ENCODE measurements at regions not wholly inside any gene's neighbourhood (a gene's known extent, or its start where the extent isn't known, plus 50 kb on each side); places are given as distances from the start of the nearest gene placed in this dataset.

DNA sequence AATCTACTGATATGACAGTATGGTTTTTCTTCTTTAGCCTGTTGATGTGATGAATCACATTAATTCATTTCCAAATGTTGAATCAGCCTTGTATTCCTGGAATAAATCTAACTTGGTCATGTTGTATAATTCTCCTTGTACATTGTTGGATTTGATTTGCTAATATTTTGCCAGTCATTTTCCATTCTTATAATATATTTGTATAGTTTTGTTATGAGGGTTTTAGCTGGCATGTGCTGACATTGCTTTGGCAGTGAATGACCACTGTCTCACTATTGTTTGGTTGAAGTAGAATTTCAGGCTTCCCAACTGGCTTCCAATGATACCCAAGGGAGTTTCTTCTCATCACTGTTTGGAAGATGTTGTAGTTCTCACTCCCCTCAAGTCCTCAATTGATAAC is 983.0 kb upstream of the PTPRD start:
- TF ChIP-seq, protein P1, sequence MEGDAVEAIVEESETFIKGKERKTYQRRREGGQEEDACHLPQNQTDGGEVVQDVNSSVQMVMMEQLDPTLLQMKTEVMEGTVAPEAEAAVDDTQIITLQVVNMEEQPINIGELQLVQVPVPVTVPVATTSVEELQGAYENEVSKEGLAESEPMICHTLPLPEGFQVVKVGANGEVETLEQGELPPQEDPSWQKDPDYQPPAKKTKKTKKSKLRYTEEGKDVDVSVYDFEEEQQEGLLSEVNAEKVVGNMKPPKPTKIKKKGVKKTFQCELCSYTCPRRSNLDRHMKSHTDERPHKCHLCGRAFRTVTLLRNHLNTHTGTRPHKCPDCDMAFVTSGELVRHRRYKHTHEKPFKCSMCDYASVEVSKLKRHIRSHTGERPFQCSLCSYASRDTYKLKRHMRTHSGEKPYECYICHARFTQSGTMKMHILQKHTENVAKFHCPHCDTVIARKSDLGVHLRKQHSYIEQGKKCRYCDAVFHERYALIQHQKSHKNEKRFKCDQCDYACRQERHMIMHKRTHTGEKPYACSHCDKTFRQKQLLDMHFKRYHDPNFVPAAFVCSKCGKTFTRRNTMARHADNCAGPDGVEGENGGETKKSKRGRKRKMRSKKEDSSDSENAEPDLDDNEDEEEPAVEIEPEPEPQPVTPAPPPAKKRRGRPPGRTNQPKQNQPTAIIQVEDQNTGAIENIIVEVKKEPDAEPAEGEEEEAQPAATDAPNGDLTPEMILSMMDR (IDR thresholded peaks at IDR 0.05), result no peak
- TF ChIP-seq EP300 (IDR thresholded peaks at IDR 0.05), result no peak

All from gastroesophageal sphincter (tissue), 3 donors.